ENCODE measurements at regions not wholly inside any gene's neighbourhood (a gene's known extent, or its start where the extent isn't known, plus 50 kb on each side); places are given as distances from the start of the nearest gene placed in this dataset.

GRCh38 chr9:129373361-129373760 lies 195.3 kb upstream of the IER5L start:
- no peaks in the 10 kb centered on the region for H3K27me3 ChIP-seq (ENCODE audit: insufficient read depth in 3 of 3, low read length in 2 of 3)
- WGBS, 3 donors: 88 to 95% (median 95%) methylated on average over 9 of the region's 9 CpGs
- ATAC-seq (no peak), DNase-seq (no peak)
- no peak overlapping the region for H3K4me3 ChIP-seq
- H3K27ac ChIP-seq: no peak overlapping the region
- intact Hi-C loops (cut with DNase I): no loop called here
- no peaks in the 10 kb centered on the region for H3K4me1 ChIP-seq
- peaks cover 4% of the 10 kb centered on the region for H3K9me3 ChIP-seq
- no peak for TF ChIP-seq CTCF (IDR thresholded peaks at IDR 0.05)
- H3K36me3 ChIP-seq (ENCODE audit: insufficient read depth in 1 of 2, low read depth in 1 of 2): no peaks in the 10 kb centered on the region

GRCh38 chr9:129370770-129371169 lies 192.7 kb upstream of the IER5L start:
- intact Hi-C loops (cut with DNase I): no loop called here
- DNase-seq (no peak), ATAC-seq (no peak)
- H3K4me3 ChIP-seq: no peak overlapping the region
- TF ChIP-seq CTCF (IDR thresholded peaks at IDR 0.05): no peak
- no peak overlapping the region for H3K27ac ChIP-seq
- no peaks in the 10 kb centered on the region for H3K4me1 ChIP-seq
- H3K27me3 ChIP-seq (ENCODE audit: insufficient read depth in 3 of 3, low read length in 2 of 3): no peaks in the 10 kb centered on the region
- 90 to 94% (median 92%) methylated on average over 7 of the region's 7 CpGs for WGBS, 3 donors
- H3K9me3 ChIP-seq: peaks cover 4% of the 10 kb centered on the region
- no peaks in the 10 kb centered on the region for H3K36me3 ChIP-seq (ENCODE audit: insufficient read depth in 1 of 2, low read depth in 1 of 2)

GRCh38 chr9:129368444-129368978 lies 190.4 kb upstream of the IER5L start:
- WGBS, 3 donors: 80 to 83% (median 80%) methylated on average over 6 of the region's 6 CpGs
- DNase-seq (no peak), ATAC-seq (no peak)
- intact Hi-C loops (cut with DNase I): no loop called here
- no peak overlapping the region for H3K4me3 ChIP-seq
- peaks cover 4% of the 10 kb centered on the region for H3K9me3 ChIP-seq
- H3K27ac ChIP-seq: no peak overlapping the region
- no peak for TF ChIP-seq CTCF (IDR thresholded peaks at IDR 0.05)
- no peaks in the 10 kb centered on the region for H3K4me1 ChIP-seq
- H3K36me3 ChIP-seq (ENCODE audit: insufficient read depth in 1 of 2, low read depth in 1 of 2): no peaks in the 10 kb centered on the region
- H3K27me3 ChIP-seq (ENCODE audit: insufficient read depth in 3 of 3, low read length in 2 of 3): no peaks in the 10 kb centered on the region

- H3K27ac ChIP-seq: no peak overlapping the region
- intact Hi-C loops (cut with DNase I): no loop called here
- no peaks in the 10 kb centered on the region for H3K36me3 ChIP-seq (ENCODE audit: insufficient read depth in 1 of 2, low read depth in 1 of 2)
- 91 to 97% (median 95%) methylated on average over 5 of the region's 5 CpGs for WGBS, 3 donors
- no peaks in the 10 kb centered on the region for H3K4me1 ChIP-seq
- peaks cover 0 to 4% (median 0%) of the 10 kb centered on the region in 3 donors for H3K27me3 ChIP-seq (ENCODE audit: insufficient read depth in 3 of 3, low read length in 2 of 3)
- DNase-seq (no peak), ATAC-seq (no peak)
- no peak overlapping the region for H3K4me3 ChIP-seq
- H3K9me3 ChIP-seq: peaks cover 4% of the 10 kb centered on the region
- TF ChIP-seq CTCF (IDR thresholded peaks at IDR 0.05): no peak
Observed at GRCh38 chr9:129367287-129367686, 189.2 kb upstream of the IER5L start.

GRCh38 chr9:129365196-129365595 lies 187.1 kb upstream of the IER5L start:
- DNase-seq (no peak), ATAC-seq (no peak)
- H3K36me3 ChIP-seq (ENCODE audit: insufficient read depth in 1 of 2, low read depth in 1 of 2): no peaks in the 10 kb centered on the region
- H3K9me3 ChIP-seq: no peaks in the 10 kb centered on the region
- WGBS, 3 donors: 34 to 51% (median 35%) methylated on average over 5 of the region's 5 CpGs
- H3K27ac ChIP-seq: no peak overlapping the region
- intact Hi-C loops (cut with DNase I): no loop called here
- no peak for TF ChIP-seq CTCF (IDR thresholded peaks at IDR 0.05)
- H3K4me3 ChIP-seq: no peak overlapping the region
- peaks cover 0 to 6% (median 0%) of the 10 kb centered on the region in 3 donors for H3K27me3 ChIP-seq (ENCODE audit: insufficient read depth in 3 of 3, low read length in 2 of 3)
- H3K4me1 ChIP-seq: no peaks in the 10 kb centered on the region

Measured in psoas muscle (tissue), 7 donors.